GM19328 (cell line): ENCODE measurements at regions not wholly inside any gene's neighbourhood (a gene's known extent, or its start where the extent isn't known, plus 50 kb on each side); places are given as distances from the start of the nearest gene placed in this dataset.
"Not testable (repeated sequence)": the region's sequence is repeated elsewhere in the genome, so short reads cannot be mapped to it uniquely, and the experiment has no call there.

Experiments
- ATAC-seq: cut with Tn5 transposase; IDR thresholded peaks from one replicate; pipeline ENCODE4 v1.9.1; 2021; ENCODE audit warnings: mild to moderate bottlenecking, moderate library complexity; ENCODE audit not compliant: unreplicated experiment

GRCh38 chr2:38454081-38454480, 77.0 kb upstream of the ATL2 start:
- ATAC-seq: no peak

- ATAC-seq: not testable (repeated sequence)
These were observed 74.7 kb upstream of the ATL2 start for GRCh38 chr2:38451778-38452177.

GRCh38 chr2:38450509-38450908, 73.4 kb upstream of the ATL2 start:
- no peak for ATAC-seq

GRCh38 chr2:38448692-38449410, 71.8 kb upstream of the ATL2 start:
- ATAC-seq: no peak

GRCh38 chr2:38446906-38447561, 70.0 kb upstream of the ATL2 start:
- ATAC-seq: no peak

- no peak for ATAC-seq
These were observed 69.3 kb upstream of the ATL2 start for GRCh38 chr2:38446418-38446817.

- no peak for ATAC-seq
These were observed 67.2 kb upstream of the ATL2 start for GRCh38 chr2:38444247-38444646.

- ATAC-seq: no peak
These were observed 65.8 kb upstream of the ATL2 start for GRCh38 chr2:38442643-38443541.

GRCh38 chr2:38441346-38441745, 64.3 kb upstream of the ATL2 start:
- ATAC-seq: no peak

- no peak for ATAC-seq
These were observed 63.6 kb upstream of the ATL2 start for GRCh38 chr2:38440655-38441054.

- ATAC-seq: no peak
These were observed 62.8 kb upstream of the ATL2 start for GRCh38 chr2:38439863-38440262.

GRCh38 chr2:38438883-38439612, 62.0 kb upstream of the ATL2 start:
- no peak for ATAC-seq

GRCh38 chr2:38438133-38438882, 61.2 kb upstream of the ATL2 start:
- no peak for ATAC-seq

- ATAC-seq: no peak
These were observed 59.2 kb upstream of the ATL2 start for GRCh38 chr2:38436227-38436664.

- ATAC-seq: no peak
These were observed 58.7 kb upstream of the ATL2 start for GRCh38 chr2:38435775-38436174.

- no peak for ATAC-seq
These were observed 57.5 kb upstream of the ATL2 start for GRCh38 chr2:38434595-38434994.

- ATAC-seq: no peak
These were observed 56.5 kb upstream of the ATL2 start for GRCh38 chr2:38433607-38433975.

- ATAC-seq: no peak
These were observed 55.9 kb upstream of the ATL2 start for GRCh38 chr2:38432820-38433606.

- ATAC-seq: no peak
These were observed 53.6 kb upstream of the ATL2 start for GRCh38 chr2:38430597-38431207.
